Type B pancreatic cell (in vitro differentiated cells): ENCODE measurements at regions not wholly inside any gene's neighbourhood (a gene's known extent, or its start where the extent isn't known, plus 50 kb on each side); places are given as distances from the start of the nearest gene placed in this dataset.

Source experiments
- DNase-seq: peaks from one replicate; pipeline ENCODE4 v3.0.0; 2021; ENCODE audit warnings: mixed read lengths; ENCODE audit not compliant: unreplicated experiment; ENCODE audit errors: extremely low spot score
- H3K27ac Mint-ChIP-seq: 2 replicates; pipeline ENCODE4 v1.8.0; 2021; ENCODE audit warnings: mild to moderate bottlenecking, mixed read lengths
- H3K27me3 Mint-ChIP-seq: 2 replicates; pipeline ENCODE4 v1.8.0; 2021; ENCODE audit warnings: mixed read lengths
- H3K36me3 Mint-ChIP-seq: 2 replicates; pipeline ENCODE4 v1.8.0; 2021; ENCODE audit warnings: mixed read lengths
- H3K4me1 Mint-ChIP-seq: one replicate; pipeline ENCODE4 v1.8.0; 2021; ENCODE audit warnings: mixed read lengths; ENCODE audit not compliant: unreplicated experiment
- H3K4me3 Mint-ChIP-seq: 2 replicates; pipeline ENCODE4 v1.8.0; 2021; ENCODE audit warnings: mild to moderate bottlenecking, mixed read lengths
- H3K9me3 Mint-ChIP-seq: 2 replicates; pipeline ENCODE4 v1.8.0; 2021; ENCODE audit warnings: mixed read lengths
- TF ChIP-seq, protein P1 (sequence below): fragments of 200-600 bp; sonication (generic); conservative IDR thresholded peaks from 2 replicates; pipeline ENCODE4 v1.5.0; 2021; ENCODE audit warnings: antibody characterized with exemption, mild to moderate bottlenecking

DNA sequence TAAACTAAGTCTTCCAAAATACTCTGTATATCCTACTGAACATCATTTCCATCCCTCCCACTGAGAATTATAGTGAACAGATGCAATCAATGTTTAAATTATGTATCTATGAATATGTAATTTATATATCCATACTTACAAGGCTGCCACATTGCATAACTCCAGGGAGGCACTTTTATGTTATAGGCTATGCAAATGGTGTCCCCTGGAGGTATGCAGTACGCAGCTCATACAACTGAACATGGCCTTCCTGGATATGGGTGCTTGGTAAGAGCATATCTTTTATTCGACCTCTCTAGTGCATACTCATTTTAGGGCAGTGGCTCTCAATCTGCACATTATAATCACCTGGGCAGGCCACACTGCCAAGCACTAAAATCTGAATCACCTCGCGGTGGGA is 127.3 kb downstream of the BANF2 start:
- no peak overlapping the region for H3K4me3 Mint-ChIP-seq
- no peak overlapping the region for H3K27ac Mint-ChIP-seq
- TF ChIP-seq, protein P1, sequence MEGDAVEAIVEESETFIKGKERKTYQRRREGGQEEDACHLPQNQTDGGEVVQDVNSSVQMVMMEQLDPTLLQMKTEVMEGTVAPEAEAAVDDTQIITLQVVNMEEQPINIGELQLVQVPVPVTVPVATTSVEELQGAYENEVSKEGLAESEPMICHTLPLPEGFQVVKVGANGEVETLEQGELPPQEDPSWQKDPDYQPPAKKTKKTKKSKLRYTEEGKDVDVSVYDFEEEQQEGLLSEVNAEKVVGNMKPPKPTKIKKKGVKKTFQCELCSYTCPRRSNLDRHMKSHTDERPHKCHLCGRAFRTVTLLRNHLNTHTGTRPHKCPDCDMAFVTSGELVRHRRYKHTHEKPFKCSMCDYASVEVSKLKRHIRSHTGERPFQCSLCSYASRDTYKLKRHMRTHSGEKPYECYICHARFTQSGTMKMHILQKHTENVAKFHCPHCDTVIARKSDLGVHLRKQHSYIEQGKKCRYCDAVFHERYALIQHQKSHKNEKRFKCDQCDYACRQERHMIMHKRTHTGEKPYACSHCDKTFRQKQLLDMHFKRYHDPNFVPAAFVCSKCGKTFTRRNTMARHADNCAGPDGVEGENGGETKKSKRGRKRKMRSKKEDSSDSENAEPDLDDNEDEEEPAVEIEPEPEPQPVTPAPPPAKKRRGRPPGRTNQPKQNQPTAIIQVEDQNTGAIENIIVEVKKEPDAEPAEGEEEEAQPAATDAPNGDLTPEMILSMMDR, result no peak

DNA sequence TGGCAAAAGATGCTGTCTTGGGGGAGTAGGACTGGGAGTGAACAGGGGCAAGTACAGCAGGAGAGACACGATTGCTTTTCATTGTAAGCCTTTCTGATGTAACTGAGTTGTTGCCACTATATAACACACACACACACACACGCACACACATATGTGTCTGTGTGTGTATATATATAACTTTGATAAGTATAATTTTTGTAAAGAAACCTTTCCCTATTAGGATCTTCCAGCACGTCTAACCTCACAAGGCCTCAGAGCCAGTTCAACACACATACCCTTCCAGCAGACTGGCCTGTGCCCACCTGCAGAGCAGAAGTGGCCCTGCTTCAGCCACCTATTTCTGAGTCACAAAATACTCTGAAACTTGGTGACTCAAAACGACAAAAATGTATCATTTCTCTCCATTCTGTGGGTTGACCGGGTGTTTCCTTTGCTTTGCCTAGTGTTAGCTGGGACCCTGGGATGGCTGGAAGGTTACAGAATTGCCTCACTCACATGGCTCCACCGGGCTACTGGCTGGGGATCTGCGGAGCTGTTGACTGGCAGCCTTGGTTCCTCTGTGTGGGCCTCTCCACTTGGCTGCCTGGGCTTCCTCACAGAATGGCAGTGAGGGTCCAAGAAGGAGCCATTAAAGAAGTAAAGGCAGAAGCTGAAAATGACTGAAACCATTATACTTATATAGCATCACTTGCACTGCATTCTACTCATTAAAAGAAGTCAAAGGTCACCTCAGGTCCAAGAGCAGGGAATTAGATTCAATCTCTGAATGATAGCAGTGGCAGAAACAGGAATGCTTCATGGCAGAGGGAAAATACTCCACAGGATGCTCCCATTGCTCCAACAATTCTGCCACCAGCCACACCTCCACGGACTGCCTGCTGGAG is 126.4 kb downstream of the BANF2 start:
- Mint-ChIP-seq H3K4me1 (peaks cover 13% of the 10 kb centered on the region), H3K27ac (no peak overlapping the region), H3K27me3 (no peaks in the 10 kb centered on the region), H3K9me3 (no peaks in the 10 kb centered on the region), H3K36me3 (no peaks in the 10 kb centered on the region), H3K4me3 (no peak overlapping the region)
- TF ChIP-seq, protein P1, result no peak
- no peak for DNase-seq

More for the DNA sequence above, 127.3 kb downstream of the BANF2 start:
- Mint-ChIP-seq H3K27me3 (no peaks in the 10 kb centered on the region), H3K4me1 (peaks cover 8% of the 10 kb centered on the region), H3K36me3 (no peaks in the 10 kb centered on the region), H3K9me3 (no peaks in the 10 kb centered on the region)
- DNase-seq, result no peak

DNA sequence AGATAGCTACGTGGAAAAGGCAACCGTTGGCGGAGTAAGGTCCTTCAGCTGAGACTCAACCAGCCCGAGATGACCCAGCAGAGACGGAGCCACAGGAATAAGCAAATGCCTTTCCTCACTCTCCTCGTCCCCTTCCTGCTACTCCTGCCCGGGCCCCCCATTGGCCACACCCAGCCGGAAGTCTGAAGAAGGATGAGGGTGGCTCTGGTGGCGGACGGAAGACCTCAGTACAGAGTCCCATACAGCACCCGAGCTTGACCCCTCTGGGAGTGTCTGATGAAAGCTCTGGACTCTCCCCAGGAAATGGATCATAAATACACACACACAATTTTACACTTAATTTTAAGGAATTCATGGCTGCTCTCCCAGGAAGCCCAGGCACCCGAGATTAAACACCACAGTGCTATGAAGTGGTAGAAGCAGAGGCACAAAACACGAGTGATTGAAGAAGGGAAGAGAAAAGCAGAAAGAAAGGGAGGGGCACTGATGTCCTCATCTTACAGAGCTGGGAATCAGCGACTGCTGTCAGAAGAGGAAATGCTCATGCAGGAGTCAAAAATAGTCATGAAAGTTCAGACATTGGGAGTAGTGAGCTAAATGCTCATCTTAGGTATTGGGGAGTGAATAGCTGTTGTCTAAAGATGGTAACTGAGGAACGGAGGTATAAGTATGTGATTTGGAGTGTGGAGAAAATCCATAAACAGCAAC is 125.6 kb downstream of the BANF2 start:
- Mint-ChIP-seq H3K4me3 (no peak overlapping the region), H3K36me3 (no peaks in the 10 kb centered on the region), H3K9me3 (no peaks in the 10 kb centered on the region), H3K27me3 (no peaks in the 10 kb centered on the region), H3K4me1 (peaks cover 13% of the 10 kb centered on the region), H3K27ac (no peak overlapping the region)
- no peak for DNase-seq
- TF ChIP-seq, protein P1, result no peak

DNA sequence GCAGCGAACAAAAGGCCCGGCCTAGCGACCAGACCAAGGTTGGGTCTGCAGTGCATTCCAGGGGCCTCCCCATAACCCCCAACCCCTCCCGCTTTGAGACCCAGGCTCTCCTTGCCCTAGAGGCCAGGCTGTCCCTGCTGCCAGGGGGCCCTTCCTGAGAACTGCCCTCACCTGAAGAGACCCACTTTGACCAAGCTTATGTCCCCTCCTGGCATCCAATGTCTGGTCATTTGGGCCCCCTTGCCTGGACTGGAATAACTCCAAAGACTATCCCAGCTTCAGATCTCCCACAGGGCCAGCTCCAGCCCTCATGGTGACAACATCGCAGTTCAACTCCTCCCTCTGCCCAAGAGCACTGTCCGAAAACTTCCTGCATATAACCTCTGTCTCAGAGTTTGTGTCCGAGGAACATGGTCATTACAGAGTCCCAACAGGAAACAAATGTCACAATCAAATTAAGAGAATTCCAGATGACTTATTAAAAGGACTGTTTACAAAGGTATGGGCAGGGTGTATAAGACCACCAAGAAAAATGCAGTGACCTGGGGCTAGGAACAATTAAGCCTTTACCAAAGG is 125.0 kb downstream of the BANF2 start:
- H3K4me1 Mint-ChIP-seq, result peaks cover 13% of the 10 kb centered on the region
- H3K27ac Mint-ChIP-seq, result no peak overlapping the region
- H3K27me3 Mint-ChIP-seq, result no peaks in the 10 kb centered on the region
- no peaks in the 10 kb centered on the region for H3K36me3 Mint-ChIP-seq
- DNase-seq, result no peak
- H3K9me3 Mint-ChIP-seq, result no peaks in the 10 kb centered on the region
- H3K4me3 Mint-ChIP-seq, result no peak overlapping the region
- TF ChIP-seq, protein P1, result no peak

DNA sequence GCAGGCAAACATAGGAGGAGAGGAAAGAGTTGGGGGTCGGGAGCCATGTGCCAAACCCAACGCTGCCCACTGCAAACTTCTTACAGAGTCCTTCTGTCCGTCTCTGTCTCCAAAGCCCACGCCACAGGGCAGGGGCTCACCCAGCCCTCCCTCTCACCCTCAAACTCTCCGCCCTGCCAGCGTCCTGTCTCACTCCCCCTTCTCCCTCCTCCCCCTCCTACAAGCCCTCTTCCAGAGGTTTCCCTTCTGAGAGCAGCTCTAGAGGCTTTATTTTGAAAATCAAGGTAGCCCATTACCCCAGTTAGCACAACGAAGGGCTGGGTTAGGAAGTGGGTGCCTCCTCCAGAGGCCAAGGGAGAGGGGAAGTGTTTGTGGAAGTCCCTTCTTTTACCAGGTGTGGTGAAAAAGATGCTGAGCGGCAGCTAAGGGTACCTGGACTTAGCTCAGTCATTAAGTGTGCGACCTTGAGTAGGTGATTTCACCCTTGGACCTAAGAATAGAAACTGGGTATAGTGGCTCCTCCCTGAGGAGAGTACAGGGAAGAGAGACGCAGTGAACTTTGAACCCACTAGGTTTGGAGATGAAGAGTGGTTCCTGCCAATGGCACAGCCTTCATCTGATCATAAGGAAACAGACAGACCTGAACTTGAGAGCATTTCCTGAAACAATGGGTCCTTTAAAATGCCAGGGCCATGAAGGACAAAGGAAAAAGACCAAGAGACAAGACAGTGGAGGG is 123.8 kb downstream of the BANF2 start:
- Mint-ChIP-seq H3K36me3 (peaks cover 3% of the 10 kb centered on the region), H3K27ac (no peak overlapping the region), H3K4me3 (no peak overlapping the region), H3K27me3 (no peaks in the 10 kb centered on the region), H3K9me3 (peaks cover 4% of the 10 kb centered on the region), H3K4me1 (peaks cover 13% of the 10 kb centered on the region)
- TF ChIP-seq, protein P1, result no peak
- DNase-seq, result no peak
